ENCODE measurements at regions not wholly inside any gene's neighbourhood (a gene's known extent, or its start where the extent isn't known, plus 50 kb on each side); places are given as distances from the start of the nearest gene placed in this dataset.

DNA sequence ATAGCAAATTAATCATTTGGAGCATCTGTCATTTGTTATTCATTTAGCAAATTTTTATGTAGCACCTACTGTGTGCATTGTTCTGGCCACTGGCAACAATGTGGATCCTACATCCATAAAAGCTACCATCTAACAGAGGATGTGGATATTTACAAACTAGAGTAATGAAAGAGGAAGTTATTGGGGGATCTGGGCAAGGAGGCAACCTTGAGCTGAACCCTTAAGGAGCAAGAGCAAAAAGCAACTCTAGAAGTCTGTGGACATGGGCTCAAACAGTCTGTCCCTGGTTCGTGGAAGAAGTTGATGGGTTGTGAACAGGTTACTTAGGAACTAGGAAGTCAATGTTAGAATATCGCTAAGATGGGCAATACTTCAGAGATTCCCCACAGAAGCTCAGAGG is 259.9 kb downstream of the SYK start:
- TF ChIP-seq CTCF (conservative IDR thresholded peaks at IDR 0.05) (no peak), ZFX (IDR thresholded peaks at IDR 0.05) (no peak)
- no peak overlapping the region for H3K27ac ChIP-seq

DNA sequence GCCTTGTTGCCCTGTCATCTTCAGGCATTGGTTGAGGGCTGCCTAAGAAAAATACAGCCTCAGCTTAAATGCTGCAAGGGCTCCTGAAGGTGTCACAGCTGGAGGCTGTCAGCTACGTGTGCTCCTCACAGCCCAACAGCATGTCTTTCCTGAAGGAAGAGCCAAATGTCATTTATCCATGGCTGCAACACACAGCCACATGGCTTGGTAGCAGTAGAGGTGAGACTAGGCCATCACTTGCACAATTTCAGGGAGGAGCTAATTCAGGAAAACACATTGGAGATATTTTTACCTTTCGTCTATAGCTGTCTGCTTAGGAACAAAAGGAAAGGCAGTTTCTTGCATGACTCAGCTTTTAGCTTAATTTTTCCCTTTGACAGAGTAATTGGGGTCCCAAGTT is 260.7 kb downstream of the SYK start:
- no peak overlapping the region for H3K27ac ChIP-seq

GRCh38 chr9:91063471-91063870 is 261.9 kb downstream of the SYK start:
- TF ChIP-seq CTCF (conservative IDR thresholded peaks at IDR 0.05) = no peak
- H3K27ac ChIP-seq = no peak overlapping the region

More for the DNA sequence above, 260.7 kb downstream of the SYK start:
- TF ChIP-seq CTCF (conservative IDR thresholded peaks at IDR 0.05) (no peak), ZFX (IDR thresholded peaks at IDR 0.05) (no peak)

- no peak overlapping the region for H3K27ac ChIP-seq
- TF ChIP-seq CTCF (conservative IDR thresholded peaks at IDR 0.05) (no peak), ZFX (IDR thresholded peaks at IDR 0.05) (no peak)
Measured at GRCh38 chr9:91065231-91066041, 263.8 kb downstream of the SYK start.

- TF ChIP-seq ZFX (IDR thresholded peaks at IDR 0.05) = no peak
- TF ChIP-seq CTCF (conservative IDR thresholded peaks at IDR 0.05) = no peak
- no peak overlapping the region for H3K27ac ChIP-seq
Measured at GRCh38 chr9:91066042-91066415, 264.4 kb downstream of the SYK start.

- TF ChIP-seq CTCF (conservative IDR thresholded peaks at IDR 0.05) (no peak), ZFX (IDR thresholded peaks at IDR 0.05) (no peak)
- H3K27ac ChIP-seq = no peak overlapping the region
Measured at GRCh38 chr9:91066856-91067255, 265.2 kb downstream of the SYK start.

GRCh38 chr9:91067306-91067860 is 265.8 kb downstream of the SYK start:
- TF ChIP-seq ZFX (IDR thresholded peaks at IDR 0.05) (no peak), CTCF (conservative IDR thresholded peaks at IDR 0.05) (no peak)
- no peak overlapping the region for H3K27ac ChIP-seq
